ENCODE measurements at regions not wholly inside any gene's neighbourhood (a gene's known extent, or its start where the extent isn't known, plus 50 kb on each side); places are given as distances from the start of the nearest gene placed in this dataset.

- peak; percentile 25 to 56 (median 40) for DNase-seq
These were observed 85.0 kb upstream of the TENT5D start for GRCh38 chrX:80335062-80335830.

GRCh38 chrX:80354966-80355465 lies 65.2 kb upstream of the TENT5D start:
- no peak for DNase-seq
- Histone ChIP-seq H3K27ac (no peak overlapping the region), H3K36me3 (no peaks in the 10 kb centered on the region), H3K4me3 (no peak overlapping the region), H3K9me3 (no peaks in the 10 kb centered on the region), H3K4me1 (no peaks in the 10 kb centered on the region), H3K27me3 (no peaks in the 10 kb centered on the region)
- WGBS (ENCODE audit: insufficient coverage, low coverage, low lambda C conversion rate, missing lambda C conversion rate), result 41% methylated on average over 2 of the region's 4 CpGs
- intact Hi-C loops (cut with DNase I), result no loop called here
- ATAC-seq, result no peak
- TF ChIP-seq CTCF (IDR thresholded peaks at IDR 0.05) (no peak), POLR2A (IDR thresholded peaks at IDR 0.05) (no peak)

More at GRCh38 chrX:80335062-80335830, 85.0 kb upstream of the TENT5D start:
- Histone ChIP-seq H3K4me1 (no peaks in the 10 kb centered on the region), H3K4me3 (peak overlapping the region in 1 of 3 donors; percentile 12), H3K9me3 (no peaks in the 10 kb centered on the region), H3K27me3 (no peaks in the 10 kb centered on the region), H3K27ac (no peak overlapping the region), H3K36me3 (no peaks in the 10 kb centered on the region)
- intact Hi-C loops (cut with DNase I), result no loop called here
- TF ChIP-seq CTCF (IDR thresholded peaks at IDR 0.05) (no peak), POLR2A (IDR thresholded peaks at IDR 0.05) (no peak)
- peak in 3 of 4 donors; percentile 35 to 64 (median 53) for ATAC-seq
- WGBS (ENCODE audit: insufficient coverage, low coverage, low lambda C conversion rate, missing lambda C conversion rate), result 60% methylated on average over 20 of the region's 38 CpGs
